GM18505 (cell line): ENCODE measurements at regions not wholly inside any gene's neighbourhood (a gene's known extent, or its start where the extent isn't known, plus 50 kb on each side); places are given as distances from the start of the nearest gene placed in this dataset.

Experiments used
- ATAC-seq: cut with Tn5 transposase; IDR thresholded peaks from one replicate; pipeline ENCODE4 v1.9.1; 2021; ENCODE audit not compliant: unreplicated experiment
- POLR2A ChIP-seq: IDR thresholded peaks from 4 replicates; pipeline ENCODE4 v1.6.1; 2011; ENCODE audit warnings: borderline replicate concordance; ENCODE audit not compliant: insufficient read depth, insufficient read length; ENCODE audit errors: extremely low read depth

DNA sequence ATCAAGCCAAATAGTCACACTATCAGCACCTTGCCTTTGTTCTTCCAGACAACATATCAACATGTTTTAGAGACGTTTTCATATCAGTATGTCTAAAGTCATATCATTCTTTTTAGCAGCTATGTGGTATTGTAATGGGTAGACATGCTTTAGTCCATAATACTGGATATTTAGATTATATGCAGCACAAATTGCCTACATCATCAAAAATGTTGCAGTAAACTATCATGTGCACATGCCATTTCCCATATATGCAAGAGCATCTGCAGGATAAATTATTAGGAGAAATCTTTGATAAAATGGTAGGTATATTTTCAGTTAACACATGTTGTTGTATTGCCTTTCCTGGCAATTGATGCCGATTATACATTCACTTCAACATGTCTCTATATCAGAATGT, 636.5 kb downstream of the XIRP2 start:
- ATAC-seq, result no peak
- no peak for TF ChIP-seq POLR2A

DNA sequence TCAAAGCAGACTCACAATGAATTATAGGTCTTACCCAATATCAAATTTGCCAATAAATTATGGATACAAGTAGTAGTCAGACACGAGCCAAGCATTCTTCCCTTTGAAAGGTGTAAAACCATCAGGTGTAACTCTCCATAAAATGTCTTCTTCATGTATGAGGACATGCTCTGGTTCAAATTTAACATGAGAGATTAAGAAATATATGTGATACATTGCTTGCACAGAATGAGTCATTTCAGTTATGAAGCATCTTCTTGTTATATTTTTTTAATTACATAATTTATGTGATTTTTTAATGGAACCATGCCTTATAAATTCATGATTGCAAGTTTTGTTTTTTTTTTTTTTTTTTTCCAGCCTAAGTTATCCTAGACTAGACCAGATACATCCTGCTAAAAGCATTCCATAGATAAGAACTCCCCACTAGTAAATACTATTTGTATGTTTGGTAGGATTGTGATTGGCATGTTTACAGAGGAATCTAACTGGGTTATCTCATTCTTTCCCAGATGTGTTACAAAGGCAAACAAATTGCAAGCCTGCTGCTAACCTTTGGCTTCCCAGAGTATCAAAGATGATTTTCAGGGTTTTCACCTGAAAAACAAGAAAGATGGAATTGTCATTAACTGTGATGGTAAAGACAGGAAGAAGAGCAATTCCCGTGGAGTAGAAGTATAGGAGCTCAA, 621.9 kb downstream of the XIRP2 start:
- TF ChIP-seq POLR2A, result no peak
- ATAC-seq, result no peak

DNA sequence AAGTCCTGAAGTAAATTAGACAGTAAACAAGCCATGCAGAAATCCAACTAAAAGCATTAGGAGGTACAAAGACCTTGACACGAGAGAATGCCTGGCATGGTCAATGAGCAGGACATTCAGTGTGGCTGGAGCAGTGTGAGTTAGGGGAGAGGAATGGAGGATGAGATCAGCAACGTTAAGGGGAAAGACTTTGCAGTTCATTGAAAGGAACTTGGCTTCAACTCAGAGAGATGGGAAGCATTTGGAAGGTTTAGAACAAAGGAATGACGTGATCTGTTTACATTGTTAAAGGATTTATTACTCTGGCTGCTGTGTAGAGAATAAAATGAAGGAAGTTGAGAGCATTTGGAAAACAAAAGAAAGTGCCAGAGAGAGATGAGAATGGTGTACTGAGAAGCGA, 621.3 kb downstream of the XIRP2 start:
- TF ChIP-seq POLR2A, result no peak
- no peak for ATAC-seq

DNA sequence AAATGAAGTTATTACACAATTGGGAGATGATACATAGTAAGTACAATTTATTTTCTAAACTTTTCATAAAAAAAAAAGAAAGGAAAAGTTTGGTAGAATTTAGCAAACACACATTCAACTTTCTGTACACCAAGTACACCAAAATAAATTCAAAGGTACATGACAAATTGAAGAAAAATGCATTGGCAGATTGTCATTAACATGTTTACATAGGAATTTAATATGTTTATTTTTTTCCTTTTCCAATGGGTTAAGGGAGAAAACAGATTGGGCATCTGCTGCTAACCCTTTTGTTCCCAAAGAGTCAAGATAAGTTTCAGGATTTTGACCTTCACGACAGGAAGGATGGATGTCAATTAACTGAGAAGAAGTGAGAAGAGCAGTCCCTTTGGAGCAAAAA, 620.4 kb downstream of the XIRP2 start:
- TF ChIP-seq POLR2A, result no peak
- no peak for ATAC-seq

DNA sequence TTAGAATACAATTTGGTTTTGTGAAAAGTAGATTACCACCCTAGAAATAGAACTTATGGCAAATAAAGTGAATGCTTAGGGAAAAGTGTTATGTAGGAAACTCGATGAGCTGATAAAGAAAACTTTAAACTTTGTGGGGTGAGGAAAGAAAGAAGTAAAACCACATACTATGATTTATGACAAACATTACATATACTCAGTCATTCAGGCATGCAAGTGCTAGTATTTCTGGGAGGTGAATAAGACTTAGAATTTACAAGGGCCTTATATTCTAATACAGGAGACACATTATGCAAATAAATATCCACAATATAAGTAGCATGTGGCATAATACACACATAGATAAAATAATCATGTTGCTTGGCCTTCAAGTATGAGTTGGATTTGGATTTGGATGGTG, 618.1 kb downstream of the XIRP2 start:
- TF ChIP-seq POLR2A, result no peak
- no peak for ATAC-seq

DNA sequence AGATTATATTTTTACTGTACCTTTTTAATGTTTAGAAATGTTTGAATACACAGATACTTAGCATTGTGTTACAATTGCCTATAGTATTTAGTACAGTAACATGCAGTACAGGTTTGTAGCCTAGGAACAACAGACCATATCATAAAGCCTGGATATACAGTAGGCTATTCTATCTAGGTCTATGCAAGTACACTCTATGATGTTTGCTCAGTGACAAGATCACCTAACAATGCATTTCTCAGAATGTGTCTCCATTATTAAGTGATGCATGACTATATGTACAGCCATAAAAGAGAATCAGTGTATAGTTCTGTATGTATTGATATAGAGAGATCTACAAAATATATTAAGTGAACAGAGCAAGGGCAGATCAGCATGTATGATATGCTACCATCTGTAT, 616.4 kb downstream of the XIRP2 start:
- no peak for TF ChIP-seq POLR2A
- no peak for ATAC-seq

DNA sequence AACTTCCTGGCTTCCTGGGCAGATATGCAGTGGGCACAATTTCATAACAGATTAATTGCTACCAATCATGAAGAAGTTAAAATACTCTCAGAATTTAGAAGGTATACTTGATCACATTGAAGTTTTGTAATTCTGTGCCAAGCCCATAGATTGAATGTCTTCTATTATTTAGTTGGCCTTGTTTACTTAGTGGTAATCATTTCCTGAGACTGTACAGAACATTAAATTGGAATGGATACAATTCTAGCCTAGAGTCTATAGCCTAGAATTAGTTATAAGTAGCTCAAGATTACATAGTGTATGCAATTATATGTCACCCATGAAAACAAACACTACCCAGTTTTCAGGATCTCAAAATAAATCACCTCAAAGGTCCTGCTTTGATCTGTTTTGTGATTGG, 615.8 kb downstream of the XIRP2 start:
- no peak for ATAC-seq
- TF ChIP-seq POLR2A, result no peak

DNA sequence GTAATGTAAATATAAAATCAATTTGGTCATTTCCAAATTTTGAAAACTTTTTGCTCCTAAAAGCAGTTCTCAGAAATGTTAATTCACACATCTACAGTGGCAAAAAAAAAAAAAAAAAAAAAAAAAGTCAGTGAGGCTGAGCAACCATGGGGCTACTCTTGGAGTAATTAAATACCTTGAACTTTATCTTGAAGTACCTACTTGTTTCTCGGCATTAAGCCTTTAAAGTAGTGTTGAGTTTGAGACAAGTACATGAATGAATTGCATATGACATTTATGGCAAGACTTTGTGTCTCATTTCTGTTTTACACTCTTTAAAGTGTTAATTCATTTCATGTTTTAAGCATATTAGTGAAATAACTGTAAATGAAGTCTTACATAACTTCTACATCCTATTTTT, 613.3 kb downstream of the XIRP2 start:
- ATAC-seq, result no peak
- TF ChIP-seq POLR2A, result no peak

DNA sequence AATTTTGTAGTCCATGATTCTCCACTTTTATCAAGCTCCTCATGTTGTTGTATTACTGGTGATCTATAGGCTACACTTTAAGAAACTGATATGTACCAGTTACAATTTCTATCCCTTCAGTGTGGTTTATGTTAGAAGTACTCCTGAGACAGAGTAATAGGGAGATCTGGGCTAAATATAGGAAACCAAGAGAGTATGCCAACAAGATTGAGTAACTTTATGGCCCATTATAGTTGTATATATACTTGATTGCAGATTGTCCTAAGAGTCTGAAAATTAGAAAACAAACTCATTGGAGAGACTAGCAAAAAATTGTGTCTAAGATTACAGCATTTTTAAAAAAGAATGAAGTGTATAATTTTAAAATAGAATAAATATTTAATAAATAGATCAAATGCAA, 605.6 kb downstream of the XIRP2 start:
- no peak for TF ChIP-seq POLR2A
- ATAC-seq, result no peak

DNA sequence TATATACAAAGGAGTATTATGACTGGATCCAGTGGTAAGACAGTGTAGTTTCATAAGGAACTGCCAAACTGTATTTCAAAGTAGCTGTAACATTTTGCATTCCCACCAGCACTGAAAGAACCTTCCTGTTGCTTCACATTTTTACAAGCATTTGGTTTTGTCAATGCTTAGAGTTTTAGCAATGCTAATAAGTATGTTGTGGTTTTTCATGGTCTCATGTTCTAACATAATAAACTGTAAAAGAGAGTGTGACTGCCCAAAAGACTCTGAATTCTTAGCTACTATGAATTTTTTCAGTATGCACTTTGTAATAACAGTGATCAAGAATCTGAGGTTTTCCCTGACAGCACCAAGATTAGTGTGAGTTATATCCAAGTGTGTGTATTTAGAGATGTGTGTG, 604.2 kb downstream of the XIRP2 start:
- ATAC-seq, result no peak

DNA sequence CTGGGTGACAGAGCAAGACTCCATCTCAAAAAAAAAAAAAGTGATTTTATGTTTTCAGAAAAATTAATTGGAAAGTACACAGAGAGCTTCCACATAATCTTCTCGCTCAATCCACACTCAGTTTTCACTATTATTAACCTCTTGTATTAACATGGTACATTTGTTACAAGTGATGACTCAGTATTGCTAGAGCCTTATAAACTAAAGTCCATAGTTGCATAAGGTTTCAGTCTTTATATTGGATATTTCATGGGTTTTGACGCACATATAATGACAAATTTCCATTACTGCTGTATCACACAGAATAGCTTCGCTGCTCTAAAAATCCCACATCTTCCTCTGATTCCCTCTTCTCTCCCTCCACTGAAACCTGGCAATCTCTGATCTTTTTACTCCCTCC, 603.5 kb downstream of the XIRP2 start:
- ATAC-seq, result no peak
- TF ChIP-seq POLR2A, result no peak

More for the DNA sequence above, 604.2 kb downstream of the XIRP2 start:
- TF ChIP-seq POLR2A, result no peak

DNA sequence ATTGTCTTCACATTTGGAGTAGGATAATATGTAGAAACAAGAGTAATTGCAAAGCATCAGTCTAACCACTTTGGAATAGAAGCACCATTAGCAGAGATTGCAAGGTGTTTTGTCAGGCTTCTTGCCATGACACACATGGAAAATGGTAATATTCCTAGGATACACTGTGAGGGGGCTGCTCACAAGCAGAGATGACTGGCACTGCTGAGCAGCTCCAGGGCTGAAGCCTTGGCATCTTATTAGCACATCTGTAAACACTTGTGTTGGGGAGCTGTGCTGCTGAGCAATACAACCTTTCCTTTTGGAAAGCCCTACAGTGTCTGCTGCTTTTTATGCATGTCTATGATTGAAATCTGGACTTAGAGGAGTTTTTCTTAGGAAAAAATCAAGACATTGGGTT, 602.2 kb downstream of the XIRP2 start:
- no peak for TF ChIP-seq POLR2A
- no peak for ATAC-seq

DNA sequence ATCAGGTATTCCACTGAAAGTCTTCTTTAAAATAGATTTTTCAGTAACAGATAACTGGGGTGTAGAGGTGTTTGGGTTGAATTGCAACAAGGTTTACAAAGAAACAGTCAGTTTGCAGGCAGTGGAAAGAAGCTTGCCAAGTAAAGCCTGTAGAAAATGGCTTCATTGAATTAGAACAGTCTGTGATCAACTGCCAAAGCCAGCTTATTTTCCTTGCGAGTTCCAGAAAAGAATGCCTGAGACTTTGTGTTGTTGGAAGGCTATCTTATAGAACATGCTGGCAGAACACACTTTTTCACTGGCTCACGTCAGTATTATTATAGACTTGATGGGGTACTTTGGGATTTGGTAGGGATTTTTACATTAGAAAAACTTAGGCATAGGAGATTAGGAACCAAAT, 601.0 kb downstream of the XIRP2 start:
- no peak for ATAC-seq

DNA sequence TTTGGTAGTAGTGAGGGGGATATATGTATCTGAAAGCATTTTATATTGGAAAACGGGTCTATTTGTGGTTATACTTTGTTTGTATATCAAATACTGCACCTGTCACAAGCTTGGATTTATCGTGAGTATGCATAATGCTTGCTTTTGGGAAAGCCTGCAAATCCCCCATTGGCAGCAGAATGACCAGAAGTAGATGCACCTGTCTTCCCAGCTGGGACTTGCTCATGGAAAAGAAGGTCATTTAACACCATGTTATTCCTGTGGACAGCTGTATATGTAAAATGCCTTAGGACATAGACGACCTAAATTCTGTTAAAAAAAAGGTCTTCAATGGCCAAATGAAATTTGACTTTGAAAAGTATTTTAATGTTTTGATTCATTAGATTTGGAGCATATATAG, 599.4 kb downstream of the XIRP2 start:
- no peak for TF ChIP-seq POLR2A
- ATAC-seq, result no peak

More for the DNA sequence above, 601.0 kb downstream of the XIRP2 start:
- no peak for TF ChIP-seq POLR2A

DNA sequence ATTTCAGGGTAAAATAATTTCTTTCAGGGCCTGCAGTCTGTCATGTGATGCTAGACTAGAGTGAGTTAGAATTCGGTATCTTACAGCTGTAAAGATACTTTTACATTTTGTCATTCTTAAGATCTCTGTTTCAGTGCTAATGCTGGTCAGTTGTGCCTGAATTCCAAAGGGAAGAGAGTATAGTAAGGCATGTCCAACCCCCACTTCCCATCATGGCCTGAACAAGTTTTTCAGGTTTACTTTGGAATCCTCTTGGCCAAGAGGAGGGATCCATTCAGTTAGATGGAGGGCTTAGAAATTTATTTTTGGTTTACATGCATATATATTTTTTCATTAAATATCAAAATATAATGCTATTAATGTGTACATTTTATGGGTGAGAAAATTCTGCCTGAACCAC, 596.6 kb downstream of the XIRP2 start:
- TF ChIP-seq POLR2A, result no peak
- no peak for ATAC-seq
